ENCODE measurements at regions not wholly inside any gene's neighbourhood (a gene's known extent, or its start where the extent isn't known, plus 50 kb on each side); places are given as distances from the start of the nearest gene placed in this dataset.

DNA sequence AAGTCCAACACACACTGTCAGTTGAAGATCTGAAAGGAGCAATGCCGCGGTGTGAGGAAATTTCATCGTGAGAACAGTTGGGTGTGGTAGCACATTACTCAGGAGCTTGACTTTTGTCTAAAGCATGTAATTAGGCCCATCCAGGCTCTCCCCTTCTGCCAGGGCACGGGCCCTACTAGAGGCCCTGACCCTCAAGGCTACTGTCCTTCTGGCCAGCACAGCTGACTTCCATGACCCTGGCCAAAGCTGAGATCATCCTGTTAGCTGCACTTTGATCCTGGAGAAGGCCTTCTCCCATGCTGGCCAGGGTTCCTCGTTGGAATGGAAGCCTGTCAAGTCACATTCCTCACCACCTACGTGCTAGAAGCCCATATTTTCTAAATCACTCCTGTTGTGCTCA, 77.8 kb upstream of the SLC1A3 start:
- H3K27me3 Mint-ChIP-seq (ENCODE audit: low read depth): no peaks in the 10 kb centered on the region

DNA sequence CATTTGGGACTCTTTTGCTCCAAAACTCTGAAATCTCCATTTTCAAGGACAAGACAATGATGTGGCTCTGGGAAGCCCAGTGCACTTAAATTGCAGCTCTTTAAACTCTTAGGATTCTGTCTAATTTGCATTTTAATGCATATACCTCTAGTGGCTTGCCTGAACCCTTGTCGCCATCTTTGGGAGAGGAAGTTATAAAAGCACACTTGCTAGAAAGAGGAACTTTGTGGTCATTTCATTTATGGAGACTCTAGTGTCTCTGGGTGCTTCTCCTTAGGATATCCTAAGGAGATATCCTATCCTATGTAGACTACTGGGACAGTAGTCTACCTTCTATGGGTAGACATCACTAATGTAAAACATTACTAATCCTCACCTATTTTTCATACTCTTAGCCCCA, 77.3 kb upstream of the SLC1A3 start:
- DNase-seq (ENCODE audit: low read depth, low spot score): no peak
- Mint-ChIP-seq H3K4me3 (no peak overlapping the region), H3K9me3 (peaks cover 6% of the 10 kb centered on the region), H3K36me3 (ENCODE audit: low read depth) (no peaks in the 10 kb centered on the region), H3K4me1 (peaks cover under 1% of the 10 kb centered on the region), H3K27me3 (ENCODE audit: low read depth) (no peaks in the 10 kb centered on the region), H3K27ac (ENCODE audit: unreplicated experiment) (no peak overlapping the region)
- TF ChIP-seq, protein P1, sequence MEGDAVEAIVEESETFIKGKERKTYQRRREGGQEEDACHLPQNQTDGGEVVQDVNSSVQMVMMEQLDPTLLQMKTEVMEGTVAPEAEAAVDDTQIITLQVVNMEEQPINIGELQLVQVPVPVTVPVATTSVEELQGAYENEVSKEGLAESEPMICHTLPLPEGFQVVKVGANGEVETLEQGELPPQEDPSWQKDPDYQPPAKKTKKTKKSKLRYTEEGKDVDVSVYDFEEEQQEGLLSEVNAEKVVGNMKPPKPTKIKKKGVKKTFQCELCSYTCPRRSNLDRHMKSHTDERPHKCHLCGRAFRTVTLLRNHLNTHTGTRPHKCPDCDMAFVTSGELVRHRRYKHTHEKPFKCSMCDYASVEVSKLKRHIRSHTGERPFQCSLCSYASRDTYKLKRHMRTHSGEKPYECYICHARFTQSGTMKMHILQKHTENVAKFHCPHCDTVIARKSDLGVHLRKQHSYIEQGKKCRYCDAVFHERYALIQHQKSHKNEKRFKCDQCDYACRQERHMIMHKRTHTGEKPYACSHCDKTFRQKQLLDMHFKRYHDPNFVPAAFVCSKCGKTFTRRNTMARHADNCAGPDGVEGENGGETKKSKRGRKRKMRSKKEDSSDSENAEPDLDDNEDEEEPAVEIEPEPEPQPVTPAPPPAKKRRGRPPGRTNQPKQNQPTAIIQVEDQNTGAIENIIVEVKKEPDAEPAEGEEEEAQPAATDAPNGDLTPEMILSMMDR (conservative IDR thresholded peaks at IDR 0.05): no peak

More for the DNA sequence above, 77.8 kb upstream of the SLC1A3 start:
- Mint-ChIP-seq H3K27ac (ENCODE audit: unreplicated experiment) (no peak overlapping the region), H3K4me1 (no peaks in the 10 kb centered on the region), H3K36me3 (ENCODE audit: low read depth) (no peaks in the 10 kb centered on the region), H3K9me3 (peaks cover 6% of the 10 kb centered on the region), H3K4me3 (no peak overlapping the region)
- no peak for DNase-seq (ENCODE audit: low read depth, low spot score)
- TF ChIP-seq, protein P1 (conservative IDR thresholded peaks at IDR 0.05): no peak

DNA sequence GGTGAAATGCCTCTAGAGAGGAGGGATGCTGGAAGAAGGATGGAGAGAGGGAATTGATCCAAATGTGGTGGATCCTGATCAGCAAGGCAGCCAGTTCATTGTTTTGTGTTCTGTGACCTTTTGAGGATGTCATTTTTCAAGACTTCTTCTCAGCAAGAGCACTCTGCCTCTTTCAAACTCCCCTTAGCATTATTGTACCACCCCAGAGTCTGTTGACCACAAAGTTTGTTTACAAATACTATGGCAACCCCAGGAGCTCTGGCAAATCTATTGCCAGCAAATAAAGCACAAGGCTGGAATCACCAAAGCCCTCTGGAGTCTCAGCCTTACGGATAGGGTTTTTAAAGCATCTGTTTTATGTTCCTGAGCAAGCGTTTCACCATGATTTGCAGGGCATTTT, 76.2 kb upstream of the SLC1A3 start:
- H3K9me3 Mint-ChIP-seq: peaks cover 6% of the 10 kb centered on the region
- no peaks in the 10 kb centered on the region for H3K36me3 Mint-ChIP-seq (ENCODE audit: low read depth)
- no peaks in the 10 kb centered on the region for H3K27me3 Mint-ChIP-seq (ENCODE audit: low read depth)
- DNase-seq (ENCODE audit: low read depth, low spot score): no peak
- H3K4me1 Mint-ChIP-seq: peaks cover 5% of the 10 kb centered on the region
- no peak overlapping the region for H3K4me3 Mint-ChIP-seq
- TF ChIP-seq, protein P1 (conservative IDR thresholded peaks at IDR 0.05): no peak
- no peak overlapping the region for H3K27ac Mint-ChIP-seq (ENCODE audit: unreplicated experiment)

DNA sequence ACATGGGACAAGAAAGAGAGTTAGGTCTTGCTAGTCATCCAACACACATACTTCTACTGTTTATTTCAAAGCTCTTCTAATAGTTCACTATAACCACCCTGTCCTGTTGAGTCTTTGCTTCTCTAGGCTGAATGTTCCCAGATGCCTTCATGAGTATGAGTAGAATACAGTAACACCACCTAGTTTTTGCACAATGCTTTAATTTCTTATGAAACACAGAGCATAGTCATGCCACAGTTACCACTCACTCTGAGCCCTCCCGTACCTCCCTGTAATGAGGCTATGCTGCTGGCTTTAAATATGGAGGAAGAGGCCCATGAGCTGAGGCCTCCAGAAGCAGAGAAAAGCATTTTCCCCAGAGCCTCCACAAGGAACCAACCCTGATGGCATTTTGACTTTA, 75.0 kb upstream of the SLC1A3 start:
- no peak for DNase-seq (ENCODE audit: low read depth, low spot score)
- Mint-ChIP-seq H3K36me3 (ENCODE audit: low read depth) (no peaks in the 10 kb centered on the region), H3K27me3 (ENCODE audit: low read depth) (no peaks in the 10 kb centered on the region), H3K4me3 (no peak overlapping the region), H3K4me1 (peaks cover 17% of the 10 kb centered on the region), H3K27ac (ENCODE audit: unreplicated experiment) (no peak overlapping the region), H3K9me3 (peaks cover 6% of the 10 kb centered on the region)
- TF ChIP-seq, protein P1 (conservative IDR thresholded peaks at IDR 0.05): no peak

DNA sequence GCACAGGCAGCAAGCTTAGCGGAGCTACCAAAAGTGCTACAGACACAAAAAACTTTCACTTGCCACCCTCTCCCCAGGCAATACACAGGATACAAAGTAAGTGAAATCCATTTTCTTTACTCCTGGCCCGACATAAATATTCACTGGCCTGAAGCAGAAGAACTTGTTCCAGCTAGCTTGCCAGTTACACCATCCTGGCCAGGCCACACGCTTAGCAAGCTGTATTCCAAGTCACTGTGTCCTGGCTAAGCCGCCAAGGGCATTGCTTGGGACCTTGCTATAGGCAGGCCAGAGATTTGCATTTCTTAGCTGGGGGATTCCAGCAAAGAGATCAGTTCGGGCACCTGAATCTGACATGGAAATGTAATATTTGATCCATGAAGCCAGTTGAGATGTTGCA, 71.0 kb upstream of the SLC1A3 start:
- TF ChIP-seq, protein P1 (conservative IDR thresholded peaks at IDR 0.05): no peak
- no peak for DNase-seq (ENCODE audit: low read depth, low spot score)
- H3K27me3 Mint-ChIP-seq (ENCODE audit: low read depth): no peaks in the 10 kb centered on the region
- no peak overlapping the region for H3K4me3 Mint-ChIP-seq
- no peaks in the 10 kb centered on the region for H3K9me3 Mint-ChIP-seq
- no peaks in the 10 kb centered on the region for H3K36me3 Mint-ChIP-seq (ENCODE audit: low read depth)
- peak overlapping the region; percentile 87 for H3K27ac Mint-ChIP-seq (ENCODE audit: unreplicated experiment)
- peaks cover 32% of the 10 kb centered on the region for H3K4me1 Mint-ChIP-seq
